ENCODE measurements at regions not wholly inside any gene's neighbourhood (a gene's known extent, or its start where the extent isn't known, plus 50 kb on each side); places are given as distances from the start of the nearest gene placed in this dataset.
"Not testable (repeated sequence)": the region's sequence is repeated elsewhere in the genome, so short reads cannot be mapped to it uniquely, and the experiment has no call there.

- Histone ChIP-seq H3K4me3 (no peak overlapping the region), H3K27ac (no peak overlapping the region)
These were observed 604.8 kb upstream of the LCORL start for GRCh38 chr4:18626366-18626765.

- H3K4me3 ChIP-seq: no peak overlapping the region
- H3K27ac ChIP-seq: no peak overlapping the region
These were observed 599.6 kb upstream of the LCORL start for GRCh38 chr4:18621186-18621585.

GRCh38 chr4:18616720-18617119 lies 595.2 kb upstream of the LCORL start:
- no peak overlapping the region for H3K27ac ChIP-seq
- no peak overlapping the region for H3K4me3 ChIP-seq

GRCh38 chr4:18611026-18611425 lies 589.5 kb upstream of the LCORL start:
- no peak overlapping the region for H3K27ac ChIP-seq
- H3K4me3 ChIP-seq: no peak overlapping the region

GRCh38 chr4:18608908-18609533 lies 587.5 kb upstream of the LCORL start:
- Histone ChIP-seq H3K27ac (no peak overlapping the region), H3K4me3 (no peak overlapping the region)

- not testable (repeated sequence) for H3K27ac ChIP-seq, H3K4me3 ChIP-seq
These were observed 581.1 kb upstream of the LCORL start for GRCh38 chr4:18602610-18603009.

- Histone ChIP-seq H3K4me3 (no peak overlapping the region), H3K27ac (no peak overlapping the region)
These were observed 571.9 kb upstream of the LCORL start for GRCh38 chr4:18593297-18594002.

- no peak overlapping the region for H3K27ac ChIP-seq
- H3K4me3 ChIP-seq: no peak overlapping the region
These were observed 561.3 kb upstream of the LCORL start for GRCh38 chr4:18582841-18583240.

GRCh38 chr4:18578307-18578706 lies 556.8 kb upstream of the LCORL start:
- Histone ChIP-seq H3K4me3 (no peak overlapping the region), H3K27ac (no peak overlapping the region)

GRCh38 chr4:18572481-18572880 lies 550.9 kb upstream of the LCORL start:
- Histone ChIP-seq H3K27ac (no peak overlapping the region), H3K4me3 (no peak overlapping the region)

- Histone ChIP-seq H3K4me3 (no peak overlapping the region), H3K27ac (no peak overlapping the region)
These were observed 549.8 kb upstream of the LCORL start for GRCh38 chr4:18571301-18571761.

- no peak overlapping the region for H3K27ac ChIP-seq
- H3K4me3 ChIP-seq: no peak overlapping the region
These were observed 548.8 kb upstream of the LCORL start for GRCh38 chr4:18570370-18570769.

- H3K4me3 ChIP-seq: no peak overlapping the region
- no peak overlapping the region for H3K27ac ChIP-seq
These were observed 547.0 kb upstream of the LCORL start for GRCh38 chr4:18568600-18568999.

- H3K4me3 ChIP-seq: no peak overlapping the region
- H3K27ac ChIP-seq: no peak overlapping the region
These were observed 545.6 kb upstream of the LCORL start for GRCh38 chr4:18566970-18567799.

GRCh38 chr4:18559492-18559891 lies 537.9 kb upstream of the LCORL start:
- H3K4me3 ChIP-seq: no peak overlapping the region
- H3K27ac ChIP-seq: no peak overlapping the region

- H3K4me3 ChIP-seq: no peak overlapping the region
- H3K27ac ChIP-seq: no peak overlapping the region
These were observed 534.8 kb upstream of the LCORL start for GRCh38 chr4:18556402-18556801.

GRCh38 chr4:18540349-18540748 lies 518.8 kb upstream of the LCORL start:
- Histone ChIP-seq H3K4me3 (no peak overlapping the region), H3K27ac (no peak overlapping the region)

GRCh38 chr4:18538121-18538520 lies 516.6 kb upstream of the LCORL start:
- Histone ChIP-seq H3K4me3 (no peak overlapping the region), H3K27ac (no peak overlapping the region)

GRCh38 chr4:18536428-18536827 lies 514.9 kb upstream of the LCORL start:
- H3K27ac ChIP-seq: no peak overlapping the region
- H3K4me3 ChIP-seq: no peak overlapping the region

GRCh38 chr4:18535948-18536347 lies 514.4 kb upstream of the LCORL start:
- Histone ChIP-seq H3K27ac (no peak overlapping the region), H3K4me3 (no peak overlapping the region)

- Histone ChIP-seq H3K27ac (no peak overlapping the region), H3K4me3 (no peak overlapping the region)
These were observed 511.8 kb upstream of the LCORL start for GRCh38 chr4:18533262-18533775.
